Activated CD8-positive, alpha-beta T cell treated with anti-CD3 and anti-CD28 coated beads, Interleukin-2, amount 10 ng/mL, durations not matched to agents 7 days and 5 days (primary cell): ENCODE measurements at regions not wholly inside any gene's neighbourhood (a gene's known extent, or its start where the extent isn't known, plus 50 kb on each side); places are given as distances from the start of the nearest gene placed in this dataset.

Experiments used
- ATAC-seq: fragments of 150-1000 bp; cut with Tn5 transposase; one replicate; pipeline ENCODE4 v1.10.0; 2021; ENCODE audit warnings: moderate library complexity
- CTCF ChIA-PET: fragments of 350-600 bp; sonication (Branson Sonifier 250); formaldehyde crosslinking; loops from one replicate; lab custom pipeline; 2021; ENCODE audit warnings: antibody characterized with exemption; lab: Charles Lee
- POLR2A ChIA-PET: fragments of 350-600 bp; sonication (Branson Sonifier 250); formaldehyde crosslinking; loops from one replicate; lab custom pipeline; 2021; ENCODE audit warnings: antibody characterized with exemption; lab: Charles Lee
- DNase-seq: peaks from one replicate; pipeline ENCODE4 v3.0.0-alpha.2; 2020
- H3K27ac Mint-ChIP-seq: one replicate; pipeline ENCODE4 v1.8.0; 2021; ENCODE audit warnings: mild to moderate bottlenecking, mixed read lengths
- H3K27me3 Mint-ChIP-seq: one replicate; pipeline ENCODE4 v1.8.0; 2021; ENCODE audit warnings: low read depth, mixed read lengths
- H3K36me3 Mint-ChIP-seq: one replicate; pipeline ENCODE4 v1.8.0; 2021; ENCODE audit warnings: low read depth, mixed read lengths
- H3K4me1 Mint-ChIP-seq: one replicate; pipeline ENCODE4 v1.8.0; 2021; ENCODE audit warnings: low read depth, mixed read lengths
- H3K4me3 Mint-ChIP-seq: one replicate; pipeline ENCODE4 v1.8.0; 2021; ENCODE audit warnings: mild to moderate bottlenecking, mixed read lengths
- H3K9me3 Mint-ChIP-seq: one replicate; pipeline ENCODE4 v1.8.0; 2022; ENCODE audit warnings: mixed read lengths; ENCODE audit not compliant: insufficient read depth

DNA sequence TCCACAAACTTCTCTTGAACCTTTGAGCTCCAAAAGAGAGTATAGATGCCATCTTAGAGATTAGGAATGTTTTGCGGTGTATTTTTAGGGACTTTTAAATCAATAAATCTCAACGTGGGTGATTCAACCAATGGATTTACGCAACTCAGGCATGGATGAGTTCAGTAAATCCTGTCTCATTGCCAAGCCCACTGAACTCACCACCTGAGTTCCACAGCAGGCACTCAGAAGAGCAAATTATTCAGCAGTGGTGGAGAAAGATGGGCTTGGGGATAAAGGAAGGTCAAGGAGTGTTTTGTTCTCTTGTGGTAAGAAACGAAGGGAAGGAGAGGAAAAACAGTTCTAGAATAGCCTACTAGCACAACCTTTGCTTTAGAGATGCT, 68.7 kb upstream of the HMGA2 start:
- Mint-ChIP-seq H3K4me1 (no peaks in the 10 kb centered on the region), H3K36me3 (no peaks in the 10 kb centered on the region), H3K27me3 (peaks cover 9% of the 10 kb centered on the region), H3K9me3 (no peaks in the 10 kb centered on the region), H3K4me3 (no peak overlapping the region), H3K27ac (no peak overlapping the region)
- ChIA-PET POLR2A (no interaction called here), CTCF (no interaction called here)
- no peak for DNase-seq
- ATAC-seq = no peak

DNA sequence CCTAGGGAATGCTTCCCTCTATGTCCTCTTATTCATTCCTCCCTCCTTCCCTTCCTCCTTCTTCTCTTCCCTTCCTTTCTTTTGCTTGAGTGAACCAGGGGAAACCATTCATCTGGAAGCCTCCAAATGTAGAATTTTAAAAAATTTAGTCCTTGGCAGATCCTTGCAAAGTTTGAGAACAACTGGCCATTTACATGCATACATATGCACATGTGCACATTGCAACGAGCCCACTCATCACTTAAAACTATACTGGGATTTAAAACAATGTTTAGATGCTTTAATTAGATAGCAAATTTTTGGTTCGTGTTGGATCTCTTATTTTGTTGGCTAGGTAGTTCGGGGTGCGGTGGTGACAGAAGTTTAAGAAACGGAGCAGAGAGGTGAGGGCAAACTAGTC, 68.0 kb upstream of the HMGA2 start:
- Mint-ChIP-seq H3K27ac (no peak overlapping the region), H3K4me1 (no peaks in the 10 kb centered on the region), H3K9me3 (no peaks in the 10 kb centered on the region), H3K27me3 (peaks cover 9% of the 10 kb centered on the region), H3K4me3 (no peak overlapping the region), H3K36me3 (no peaks in the 10 kb centered on the region)
- ATAC-seq = no peak
- DNase-seq = no peak
- CTCF ChIA-PET = no interaction called here
- POLR2A ChIA-PET = no interaction called here

DNA sequence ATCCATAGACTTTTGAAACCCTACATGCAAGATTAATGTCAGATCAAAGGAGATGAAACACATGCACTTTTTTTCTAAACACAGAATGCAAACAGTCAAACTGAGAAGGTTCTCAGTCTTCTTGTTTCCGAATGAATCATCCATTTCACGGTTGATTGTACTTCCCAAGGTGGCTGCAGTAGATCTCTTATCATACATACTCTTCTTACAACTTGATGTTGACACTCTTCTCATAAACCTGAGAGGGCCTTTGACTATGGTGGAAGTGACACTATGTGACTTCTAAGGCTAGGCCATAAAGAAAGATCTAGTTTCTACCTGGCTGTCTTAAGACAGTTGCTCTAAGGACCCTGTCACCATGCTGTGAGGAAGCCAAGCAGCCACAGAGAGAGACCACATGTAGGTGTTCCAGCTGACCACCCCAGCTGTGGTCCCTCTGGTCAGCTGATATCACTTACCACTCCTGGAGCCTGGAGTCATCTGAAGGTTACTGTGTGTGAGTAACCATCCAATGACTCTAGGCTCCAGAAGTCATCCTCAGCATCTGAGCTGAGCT, 67.2 kb upstream of the HMGA2 start:
- ChIA-PET POLR2A (no interaction called here), CTCF (no interaction called here)
- H3K4me3 Mint-ChIP-seq = no peak overlapping the region
- no peaks in the 10 kb centered on the region for H3K4me1 Mint-ChIP-seq
- H3K27me3 Mint-ChIP-seq = peaks cover 9% of the 10 kb centered on the region
- ATAC-seq (no peak), DNase-seq (no peak)
- no peak overlapping the region for H3K27ac Mint-ChIP-seq
- H3K36me3 Mint-ChIP-seq = no peaks in the 10 kb centered on the region
- no peaks in the 10 kb centered on the region for H3K9me3 Mint-ChIP-seq

DNA sequence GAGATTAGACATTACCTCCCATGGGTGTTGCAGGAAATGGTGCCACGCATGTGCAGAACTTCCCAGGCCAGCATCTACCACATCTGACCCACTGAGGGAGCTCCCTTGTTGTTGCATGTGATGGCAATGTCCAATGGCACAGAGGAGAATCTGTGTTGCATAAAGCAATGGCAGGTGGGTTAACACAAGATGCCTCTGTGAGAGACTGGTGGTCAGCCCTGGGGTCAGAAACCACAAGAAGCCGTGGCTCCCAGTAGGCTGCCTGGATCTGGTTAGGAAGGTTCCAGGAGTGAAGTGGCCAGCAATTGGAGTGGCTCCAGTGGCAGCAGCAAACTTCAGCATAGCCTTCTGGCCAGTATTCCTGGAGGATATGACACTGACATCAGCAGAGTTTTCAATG, 65.9 kb upstream of the HMGA2 start:
- no peaks in the 10 kb centered on the region for H3K9me3 Mint-ChIP-seq
- H3K27me3 Mint-ChIP-seq = peaks cover 9% of the 10 kb centered on the region
- CTCF ChIA-PET = no interaction called here
- ATAC-seq (no peak), DNase-seq (no peak)
- POLR2A ChIA-PET = no interaction called here
- H3K27ac Mint-ChIP-seq = no peak overlapping the region
- no peaks in the 10 kb centered on the region for H3K36me3 Mint-ChIP-seq
- H3K4me1 Mint-ChIP-seq = no peaks in the 10 kb centered on the region
- H3K4me3 Mint-ChIP-seq = no peak overlapping the region

DNA sequence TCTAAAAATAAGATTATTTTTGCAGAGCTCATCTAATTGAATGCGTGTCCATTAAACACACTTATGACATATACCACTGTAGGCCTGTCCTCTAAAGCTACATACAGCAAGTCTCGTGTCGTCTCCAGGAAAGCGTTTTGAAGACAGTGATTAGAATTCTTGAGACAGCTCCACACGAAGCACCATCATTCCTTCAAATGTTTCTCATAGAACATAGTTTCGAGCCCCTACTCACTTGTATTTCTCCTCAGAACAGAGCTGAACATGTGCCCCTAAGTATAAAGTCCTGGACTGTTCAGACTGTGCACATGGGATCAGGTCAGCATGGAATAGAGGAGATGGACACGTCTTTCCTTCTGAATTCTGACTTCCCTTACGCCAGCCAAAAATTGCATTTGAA, 64.5 kb upstream of the HMGA2 start:
- DNase-seq (no peak), ATAC-seq (no peak)
- Mint-ChIP-seq H3K36me3 (no peaks in the 10 kb centered on the region), H3K27ac (no peak overlapping the region), H3K4me3 (no peak overlapping the region), H3K27me3 (peaks cover 6% of the 10 kb centered on the region), H3K4me1 (no peaks in the 10 kb centered on the region), H3K9me3 (no peaks in the 10 kb centered on the region)
- CTCF ChIA-PET = no interaction called here
- POLR2A ChIA-PET = no interaction called here

DNA sequence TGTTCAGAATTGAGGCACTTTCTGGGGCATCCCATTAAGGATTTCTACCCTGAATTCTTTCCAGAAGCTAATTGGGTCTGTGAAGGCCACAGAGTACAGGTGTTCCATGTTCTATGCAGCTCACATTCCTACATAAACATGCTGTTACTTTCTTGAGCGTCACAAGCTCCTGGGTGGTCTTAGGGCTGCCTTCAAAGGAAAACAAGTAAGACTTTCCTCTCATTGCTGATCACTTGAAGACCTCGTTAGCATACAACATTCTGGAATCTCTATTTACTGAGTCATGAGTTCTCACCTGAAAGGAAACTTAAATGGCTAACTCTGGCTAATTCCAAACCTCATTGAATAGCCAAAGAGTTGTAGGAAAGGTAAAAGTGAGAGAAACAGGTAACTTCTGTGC, 63.0 kb upstream of the HMGA2 start:
- ChIA-PET CTCF (no interaction called here), POLR2A (no interaction called here)
- no peaks in the 10 kb centered on the region for H3K9me3 Mint-ChIP-seq
- no peaks in the 10 kb centered on the region for H3K36me3 Mint-ChIP-seq
- H3K4me3 Mint-ChIP-seq = no peak overlapping the region
- DNase-seq = no peak
- no peaks in the 10 kb centered on the region for H3K4me1 Mint-ChIP-seq
- ATAC-seq = no peak
- no peak overlapping the region for H3K27ac Mint-ChIP-seq
- H3K27me3 Mint-ChIP-seq = peaks cover 1% of the 10 kb centered on the region

DNA sequence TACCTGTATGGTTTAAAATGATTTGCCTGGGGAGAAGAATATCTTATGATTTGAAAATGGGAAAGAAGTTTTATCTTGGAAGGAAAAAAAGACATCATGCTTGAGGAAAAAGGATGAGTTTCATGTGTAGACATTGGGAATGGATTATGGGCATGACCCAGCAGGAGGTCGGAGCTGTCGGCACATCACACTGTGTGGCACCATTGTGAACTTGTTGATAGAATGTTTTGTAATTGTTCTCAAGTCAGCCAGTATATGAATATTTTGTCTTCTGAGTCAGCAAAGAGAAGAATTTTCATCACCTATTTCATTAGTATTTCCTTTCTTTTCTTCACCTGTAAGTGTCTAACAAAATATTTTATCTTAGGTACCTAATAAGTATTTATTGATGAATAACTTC, 60.0 kb upstream of the HMGA2 start:
- POLR2A ChIA-PET = no interaction called here
- H3K4me3 Mint-ChIP-seq = no peak overlapping the region

DNA sequence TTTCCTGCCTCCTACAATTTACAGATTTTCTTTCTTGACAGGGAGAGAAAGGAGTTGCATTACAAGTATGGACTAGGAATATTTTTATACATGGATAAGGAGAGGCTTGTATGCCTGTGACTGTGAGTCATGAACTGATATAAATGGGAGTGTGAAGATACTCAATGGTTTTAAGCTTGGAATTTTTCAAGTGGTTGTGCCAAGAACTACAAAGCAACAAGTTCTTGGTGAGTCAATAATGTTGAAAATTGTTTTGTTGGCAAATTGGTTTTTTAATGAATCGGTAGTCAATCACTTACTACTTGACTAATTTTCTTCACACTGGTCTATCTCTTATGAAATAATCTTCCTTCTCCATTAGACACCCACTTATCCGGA, 58.9 kb upstream of the HMGA2 start:
- no peak overlapping the region for H3K27ac Mint-ChIP-seq
- no peak for ATAC-seq
- no peaks in the 10 kb centered on the region for H3K9me3 Mint-ChIP-seq

More for the DNA sequence above, 60.0 kb upstream of the HMGA2 start:
- peaks cover 2% of the 10 kb centered on the region for H3K27me3 Mint-ChIP-seq
- ATAC-seq (no peak), DNase-seq (no peak)
- CTCF ChIA-PET = no interaction called here
- no peaks in the 10 kb centered on the region for H3K4me1 Mint-ChIP-seq
- H3K36me3 Mint-ChIP-seq = no peaks in the 10 kb centered on the region
- H3K27ac Mint-ChIP-seq = no peak overlapping the region
- H3K9me3 Mint-ChIP-seq = no peaks in the 10 kb centered on the region

DNA sequence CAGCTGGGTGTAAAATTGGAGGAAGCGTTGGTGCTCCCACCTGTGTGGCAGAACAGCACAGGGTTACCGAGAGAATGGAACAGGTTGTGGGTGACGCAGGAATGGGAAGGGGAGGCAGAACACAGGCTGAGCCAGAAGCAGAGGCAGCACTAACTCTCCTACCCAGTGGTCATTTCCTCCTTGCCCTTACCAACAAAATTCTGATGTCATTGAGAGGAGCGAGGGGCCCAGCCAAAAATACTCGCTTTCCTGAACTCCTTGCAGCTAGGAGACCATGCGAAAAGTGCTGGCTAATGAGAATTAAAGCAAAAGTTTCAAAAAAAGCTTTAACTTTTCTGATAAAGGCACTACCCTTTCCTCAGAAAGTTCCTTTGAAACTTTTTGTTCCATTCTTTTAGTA, 54.4 kb upstream of the HMGA2 start:
- H3K9me3 Mint-ChIP-seq = no peaks in the 10 kb centered on the region
- H3K4me3 Mint-ChIP-seq = no peak overlapping the region
- no peak for ATAC-seq
- ChIA-PET POLR2A (no interaction called here), CTCF (no interaction called here)
- no peaks in the 10 kb centered on the region for H3K4me1 Mint-ChIP-seq
- H3K27me3 Mint-ChIP-seq = peaks cover 4% of the 10 kb centered on the region
- no peaks in the 10 kb centered on the region for H3K36me3 Mint-ChIP-seq
- no peak overlapping the region for H3K27ac Mint-ChIP-seq
- no peak for DNase-seq

More for the DNA sequence above, 58.9 kb upstream of the HMGA2 start:
- Mint-ChIP-seq H3K4me1 (no peaks in the 10 kb centered on the region), H3K27me3 (peaks cover 2% of the 10 kb centered on the region), H3K36me3 (no peaks in the 10 kb centered on the region), H3K4me3 (no peak overlapping the region)
- POLR2A ChIA-PET = no interaction called here
- CTCF ChIA-PET = no interaction called here
- DNase-seq = no peak
